ENCODE measurements at regions not wholly inside any gene's neighbourhood (a gene's known extent, or its start where the extent isn't known, plus 50 kb on each side); places are given as distances from the start of the nearest gene placed in this dataset.
"Not testable (repeated sequence)": the region's sequence is repeated elsewhere in the genome, so short reads cannot be mapped to it uniquely, and the experiment has no call there.

DNA sequence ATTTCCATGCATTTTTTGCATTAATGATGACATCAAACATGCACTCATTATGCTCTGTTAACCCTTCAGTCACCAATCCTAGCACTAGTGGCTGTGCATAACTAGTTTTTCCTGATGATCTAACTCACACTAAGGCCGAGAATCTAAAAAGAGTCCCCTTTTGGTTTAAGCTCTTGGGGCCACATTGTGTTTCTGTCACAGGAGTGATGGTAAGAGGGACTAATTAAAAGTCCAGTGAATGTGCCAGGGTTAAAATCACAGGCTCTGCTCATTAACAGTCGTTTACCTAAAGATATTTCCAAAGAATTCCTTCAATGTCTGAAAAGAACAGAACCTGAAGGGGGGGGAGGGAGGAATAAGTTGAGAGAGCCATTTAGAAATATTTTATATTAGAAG lies 359.0 kb upstream of the ANKRD30A start:
- FAIRE-seq (no peak), DNase-seq (ENCODE audit: low spot score) (no peak)

DNA sequence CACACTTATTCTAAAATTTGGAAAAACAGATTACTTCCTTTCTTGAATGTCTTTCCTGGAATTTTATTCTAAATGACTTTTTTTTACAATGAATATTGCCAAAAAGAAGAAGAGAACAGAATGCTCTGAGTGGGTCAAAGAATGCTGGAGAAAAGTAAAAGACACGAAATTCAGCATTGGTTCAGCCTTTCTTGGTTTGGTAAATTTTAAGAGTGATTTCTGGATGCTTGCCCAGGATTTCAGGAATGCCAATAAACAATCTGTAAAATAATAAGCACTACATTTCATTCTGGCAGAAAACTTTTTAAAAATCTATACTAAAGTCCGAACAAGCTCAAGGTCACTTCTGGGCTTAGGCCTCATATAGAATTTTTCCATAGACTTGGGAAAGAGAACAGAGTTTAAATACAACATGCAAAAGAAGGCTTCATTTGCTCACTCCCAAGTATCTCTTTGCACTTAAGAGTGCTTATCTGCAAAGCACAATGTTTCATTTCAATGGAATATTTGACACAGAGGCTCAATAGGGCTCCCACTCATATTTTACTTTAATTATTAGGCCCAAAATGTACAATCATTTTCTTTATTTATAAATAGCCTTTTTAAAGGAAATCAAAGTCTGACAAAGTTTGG lies 359.5 kb upstream of the ANKRD30A start:
- DNase-seq (ENCODE audit: low spot score) (no peak), FAIRE-seq (no peak)

DNA sequence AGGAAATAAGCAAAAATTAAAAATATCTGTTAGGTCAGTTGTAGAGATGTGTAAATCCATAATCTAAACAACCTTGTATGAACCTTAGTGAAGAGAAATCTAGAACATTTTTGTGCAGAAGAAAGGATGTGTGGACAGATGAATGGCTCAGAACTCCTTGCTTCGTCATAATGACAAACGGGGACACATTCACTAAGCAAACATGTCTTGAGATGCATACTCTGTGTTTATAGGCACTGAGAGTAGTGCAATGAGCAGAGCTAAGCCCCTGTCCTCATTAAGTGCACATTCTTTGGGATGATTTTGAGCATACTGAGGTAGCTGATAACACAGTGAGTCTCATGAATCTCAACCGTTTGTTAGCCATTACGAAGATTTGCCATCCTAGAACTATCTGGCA lies 360.6 kb upstream of the ANKRD30A start:
- FAIRE-seq: no peak
- no peak for DNase-seq (ENCODE audit: low spot score)

DNA sequence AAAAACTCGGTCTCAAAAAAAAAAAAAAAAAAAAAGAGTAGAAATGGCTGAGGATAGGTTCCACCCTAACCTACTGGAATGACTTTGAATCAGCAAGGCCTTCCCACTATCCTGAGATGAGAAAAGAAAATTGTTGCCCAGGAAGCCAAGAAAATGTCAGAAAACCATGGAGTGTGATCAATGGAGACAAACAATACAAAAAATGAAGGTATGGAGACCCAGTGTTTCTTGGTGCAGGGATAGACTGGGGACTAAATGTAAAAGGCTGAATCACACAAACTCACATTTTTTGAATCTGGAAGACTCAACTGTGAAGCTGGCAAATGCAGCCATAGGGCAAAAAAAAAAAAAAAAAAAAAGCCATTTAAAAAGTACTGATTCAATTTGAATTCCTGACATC lies 364.3 kb upstream of the ANKRD30A start:
- DNase-seq (ENCODE audit: low spot score): no peak
- no peak for FAIRE-seq

DNA sequence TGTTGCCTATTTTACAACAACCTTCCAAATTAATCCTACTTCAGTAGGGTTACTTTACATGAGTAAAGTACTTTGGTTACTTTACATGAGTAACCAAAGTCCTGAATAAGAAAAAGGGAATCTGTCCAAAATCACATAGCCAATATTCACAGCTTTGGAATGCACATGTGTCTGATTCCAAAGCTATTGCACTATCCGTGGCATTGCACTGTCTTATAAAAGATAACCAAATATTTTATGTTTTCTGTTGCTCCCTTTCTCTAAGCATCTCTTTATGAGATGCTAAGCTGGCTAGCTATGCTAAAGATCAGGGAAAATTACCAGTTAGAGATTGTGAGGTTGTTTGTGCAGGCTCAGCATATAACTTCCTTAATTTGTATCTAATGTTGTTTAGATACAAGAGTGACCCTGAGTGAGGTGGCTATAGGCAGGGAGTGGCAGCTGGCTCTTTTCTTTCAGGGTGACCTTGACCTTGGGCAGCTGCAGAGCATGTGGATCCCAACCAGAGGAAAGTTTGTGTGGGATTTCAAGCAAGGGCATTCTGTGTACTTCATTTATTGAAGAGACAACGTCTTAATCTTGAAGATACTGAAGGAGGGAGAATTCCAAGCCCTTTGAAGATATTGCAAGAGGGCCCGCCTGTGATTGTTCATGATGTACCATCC lies 366.1 kb upstream of the ANKRD30A start:
- DNase-seq (ENCODE audit: low spot score) (no peak), FAIRE-seq (no peak)

DNA sequence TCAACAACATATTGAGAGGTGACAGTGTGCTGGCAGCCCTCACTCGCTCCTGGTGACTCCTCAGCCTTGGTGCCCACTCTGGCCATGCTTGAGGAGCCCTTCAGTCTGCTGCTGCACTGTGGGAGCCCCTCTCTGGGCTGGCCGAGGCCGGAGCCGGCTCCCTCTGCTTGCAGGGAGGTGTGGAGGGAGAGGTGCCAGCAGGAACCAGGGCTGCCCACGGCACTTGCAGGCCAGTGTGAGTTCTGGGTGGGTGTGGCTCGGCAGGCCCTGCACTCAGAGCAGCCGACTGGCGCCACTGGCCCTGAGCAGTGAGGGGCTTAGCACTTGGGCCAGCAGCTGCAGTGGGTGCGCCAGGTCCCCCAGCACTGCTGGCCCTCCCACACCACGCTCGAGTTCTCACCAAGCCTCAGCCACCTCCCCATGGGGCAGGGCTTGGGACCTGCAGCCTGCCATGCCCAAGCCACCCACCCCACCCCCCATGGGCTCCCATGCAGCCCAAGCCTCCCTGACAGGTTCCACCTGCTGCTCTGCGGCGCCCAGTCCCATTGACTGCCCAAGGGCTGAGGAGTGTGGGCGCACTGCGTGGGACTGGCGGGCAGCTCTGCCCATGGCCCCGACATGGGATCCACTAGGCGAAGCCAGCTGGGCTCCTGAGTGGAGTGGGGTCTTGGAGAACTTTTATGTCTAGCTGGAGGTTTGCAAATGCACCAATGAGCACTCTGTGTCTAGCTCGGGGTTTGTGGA lies 377.1 kb upstream of the ANKRD30A start:
- no peak for FAIRE-seq

DNA sequence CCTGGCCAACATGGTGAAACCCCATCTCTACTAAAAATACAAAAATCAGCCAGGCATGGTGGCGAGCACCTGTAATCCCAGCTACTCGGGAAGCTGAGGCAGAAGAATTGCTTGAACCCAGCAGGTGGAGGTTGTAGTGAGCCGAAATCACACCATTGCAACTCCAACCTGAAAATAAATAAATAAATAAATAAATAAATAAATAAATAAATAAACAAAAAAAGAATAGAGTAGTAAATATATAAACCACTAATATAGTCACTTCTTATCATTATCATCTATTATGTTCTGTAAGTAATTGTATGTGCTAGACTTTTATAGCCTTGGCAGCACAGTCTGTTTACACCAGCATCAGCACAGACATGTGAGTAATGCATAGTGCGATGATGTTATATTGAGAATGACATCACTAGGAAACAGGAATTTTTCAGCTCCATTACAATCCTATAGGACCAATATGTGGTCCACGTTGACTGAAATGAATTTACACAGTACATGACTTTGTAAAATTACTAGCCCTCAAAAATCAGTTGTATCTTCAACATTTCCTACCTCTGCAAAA lies 385.4 kb upstream of the ANKRD30A start:
- DNase-seq (ENCODE audit: low spot score): no peak
- FAIRE-seq: no peak

More for the DNA sequence above, 377.1 kb upstream of the ANKRD30A start:
- DNase-seq (ENCODE audit: low spot score): no peak

DNA sequence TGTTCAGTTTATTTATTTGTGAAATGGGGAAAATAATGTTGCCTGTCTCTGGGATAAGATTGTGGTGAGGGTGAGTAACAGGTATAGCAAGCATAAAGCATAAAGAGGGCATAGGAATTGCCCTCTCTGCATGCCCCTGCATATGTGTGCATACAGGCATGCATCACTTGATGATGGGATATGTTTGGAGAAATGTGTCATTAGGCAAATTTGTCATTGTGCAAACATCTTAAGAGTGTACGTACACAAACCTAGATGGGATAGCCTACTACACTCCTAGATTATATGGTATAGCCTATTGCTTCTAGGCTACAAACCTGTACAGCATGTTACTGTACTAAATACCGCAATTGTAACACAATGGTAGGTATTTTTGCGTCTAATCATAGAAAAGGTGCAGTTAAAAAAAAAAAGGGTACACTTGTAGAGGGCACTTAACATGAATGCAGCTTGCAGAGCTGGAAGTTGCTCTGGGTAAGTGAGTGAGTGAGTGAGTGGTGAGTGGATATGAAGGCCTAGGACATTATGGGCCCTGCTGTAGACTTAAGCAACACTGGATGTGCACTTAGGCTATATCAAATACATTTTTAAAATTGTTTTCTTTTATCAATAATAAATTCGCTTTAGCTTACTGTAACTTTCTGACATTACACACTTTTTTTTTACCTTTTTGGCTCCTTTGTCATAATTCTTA lies 386.5 kb upstream of the ANKRD30A start:
- no peak for FAIRE-seq
- no peak for DNase-seq (ENCODE audit: low spot score)

DNA sequence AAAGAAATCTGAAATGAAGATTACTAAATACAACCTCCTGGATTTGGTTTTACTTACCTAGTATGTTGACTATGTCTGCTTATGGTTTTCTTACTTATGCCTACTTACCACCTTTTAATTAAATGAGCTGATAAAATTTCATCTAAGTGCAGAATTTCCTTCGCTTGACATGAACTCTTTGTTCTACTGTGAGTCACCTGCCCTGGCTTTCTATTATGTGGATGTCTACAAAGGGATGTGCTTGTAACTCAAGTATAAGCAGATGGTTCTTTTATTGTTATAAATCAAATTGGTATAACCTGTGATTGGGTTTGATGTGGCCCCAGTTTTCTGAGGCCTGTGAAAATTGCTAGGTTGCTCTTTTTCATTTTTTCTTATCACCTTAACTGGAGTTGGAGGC lies 389.1 kb upstream of the ANKRD30A start:
- FAIRE-seq (no peak), DNase-seq (ENCODE audit: low spot score) (no peak)

DNA sequence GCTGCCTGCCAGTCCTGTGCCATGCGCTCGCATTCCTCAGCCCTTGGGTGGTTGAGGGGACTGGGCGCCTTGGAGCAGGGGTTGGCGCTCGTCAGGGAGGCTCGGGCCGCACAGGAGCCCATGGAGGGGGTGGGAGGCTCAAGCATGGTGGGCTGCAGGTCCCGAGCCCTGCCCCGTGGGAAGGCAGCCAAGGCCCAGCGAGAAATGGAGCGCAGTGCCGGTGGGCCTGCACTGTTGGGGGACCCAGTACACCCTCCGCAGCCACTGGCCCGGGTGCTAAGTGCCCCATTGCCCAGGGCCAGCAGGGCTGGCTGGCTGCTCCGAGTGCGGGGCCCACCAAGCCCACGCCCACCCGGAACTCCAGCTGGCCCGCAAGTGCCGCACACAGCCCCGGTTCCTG lies 390.8 kb upstream of the ANKRD30A start:
- DNase-seq (ENCODE audit: low spot score); FAIRE-seq: not testable (repeated sequence)

DNA sequence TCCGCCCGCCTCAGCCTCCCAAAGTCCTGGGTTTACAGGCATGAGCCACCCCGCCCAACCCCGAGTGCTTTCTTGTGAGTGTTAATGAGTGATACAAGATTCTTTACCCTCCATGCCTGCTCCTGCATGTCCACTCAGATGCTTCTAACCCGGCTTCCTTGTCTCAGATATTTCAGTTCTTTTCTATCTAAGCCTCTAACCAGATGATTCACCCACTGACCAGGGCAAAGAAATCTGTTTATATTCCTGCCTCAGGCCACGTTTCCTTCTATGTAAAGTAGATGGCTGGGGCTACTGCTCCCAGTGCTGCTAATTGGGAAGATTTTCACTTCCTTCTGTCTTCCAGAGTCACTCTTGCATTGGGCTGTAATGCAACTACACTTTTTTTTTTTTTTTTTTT lies 395.1 kb upstream of the ANKRD30A start:
- DNase-seq (ENCODE audit: low spot score): no peak
- FAIRE-seq: no peak

DNA sequence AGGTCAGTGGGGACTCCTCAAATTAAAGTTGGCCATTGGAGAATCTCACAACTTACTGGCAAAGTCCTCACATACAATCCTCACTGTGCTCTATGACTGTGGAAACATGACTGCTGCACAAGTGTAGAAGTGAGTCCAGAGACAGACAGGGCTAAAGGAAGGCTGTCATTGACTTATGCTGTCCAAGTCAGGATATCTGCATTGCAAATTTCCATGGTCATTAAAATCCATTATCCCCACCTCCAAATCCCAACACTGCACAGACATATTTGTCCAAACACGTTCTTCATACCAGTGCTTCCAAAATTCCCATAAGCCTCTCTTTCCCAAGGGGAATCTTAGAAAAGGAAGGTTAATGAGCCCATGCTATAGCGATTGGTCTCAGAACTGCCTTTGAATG lies 396.8 kb upstream of the ANKRD30A start:
- no peak for DNase-seq (ENCODE audit: low spot score)
- no peak for FAIRE-seq

DNA sequence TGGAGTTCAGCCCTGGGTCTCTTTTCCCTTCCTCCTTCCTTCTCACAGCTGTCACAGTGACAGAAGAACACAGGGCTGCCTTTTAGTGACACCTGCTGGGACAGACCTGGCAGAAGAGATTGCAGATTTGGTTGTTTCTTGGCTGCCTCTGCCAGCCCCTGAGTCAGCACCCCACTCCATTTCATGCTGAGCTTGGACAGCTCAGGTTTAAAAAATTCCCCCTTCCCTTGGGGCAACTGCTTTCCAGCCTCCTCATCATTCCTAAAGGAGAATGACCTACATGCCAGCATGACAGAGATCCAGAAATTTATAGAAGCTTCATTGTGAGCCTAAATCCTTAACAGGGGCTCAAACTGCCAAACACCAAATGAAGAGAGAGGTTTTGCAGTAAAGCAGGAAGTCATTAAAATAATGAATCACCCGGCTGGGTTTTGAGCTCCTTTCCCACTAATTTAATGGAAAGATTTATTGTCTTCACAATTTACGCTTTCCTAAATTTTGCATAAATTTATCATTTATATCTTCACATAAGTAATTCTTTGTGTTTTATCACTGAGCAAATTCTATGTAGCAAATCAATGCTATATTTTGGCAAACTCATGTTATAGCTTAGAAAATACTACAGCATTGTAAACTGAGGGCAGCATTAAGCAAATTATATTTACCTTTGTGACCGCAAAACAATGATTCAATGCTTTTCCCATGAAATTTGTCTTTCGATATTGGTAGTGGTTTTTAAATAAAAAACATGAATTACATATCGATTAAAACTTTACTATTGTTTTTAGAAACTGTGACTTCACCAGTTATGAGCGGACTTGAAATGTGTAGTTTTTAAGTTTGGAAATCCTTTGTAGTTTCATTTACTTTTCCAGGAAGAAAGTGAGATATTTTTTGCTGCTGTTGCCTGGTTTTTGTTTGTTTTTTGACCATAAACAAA lies 399.5 kb upstream of the ANKRD30A start:
- FAIRE-seq: peak; percentile 37
- DNase-seq (ENCODE audit: low spot score): peak; percentile 53

DNA sequence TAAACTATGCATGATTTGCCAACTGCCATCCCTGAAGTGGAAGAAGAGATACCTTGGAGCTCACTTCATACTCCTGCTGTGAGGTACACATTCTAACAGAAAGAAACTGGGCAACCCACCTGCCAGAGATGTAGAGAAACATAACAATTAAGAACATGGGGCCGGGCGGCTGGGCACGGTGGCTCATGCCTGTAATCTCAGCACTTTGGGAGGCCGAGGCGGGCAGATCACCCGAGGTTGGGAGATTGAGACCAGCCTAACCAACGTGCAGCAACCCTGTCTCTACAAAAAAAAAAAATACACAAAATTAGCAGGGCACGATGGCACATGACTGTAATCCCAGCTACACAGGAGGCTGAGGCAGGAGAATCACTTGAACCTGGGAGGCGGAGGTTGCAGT lies 402.6 kb upstream of the ANKRD30A start:
- no peak for FAIRE-seq

DNA sequence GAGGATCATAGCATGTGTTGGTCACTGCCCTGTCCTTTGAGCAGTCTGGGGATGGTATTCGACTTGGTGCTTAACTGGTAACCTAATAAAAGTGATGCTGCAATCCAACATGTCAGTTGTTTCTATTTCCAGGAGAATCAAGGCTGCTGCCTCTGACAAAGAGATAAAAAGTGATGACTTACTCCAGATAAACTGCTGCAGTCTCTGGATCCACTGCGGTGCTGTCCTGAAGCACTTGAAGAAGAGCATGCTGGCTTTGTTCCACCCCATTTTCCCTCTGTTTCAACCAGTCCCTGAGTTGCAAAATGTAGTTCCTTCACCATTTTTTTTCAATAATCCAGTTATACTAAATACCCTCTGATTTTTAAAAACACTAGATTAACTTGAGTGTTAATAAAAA lies 403.5 kb upstream of the ANKRD30A start:
- FAIRE-seq (no peak), DNase-seq (ENCODE audit: low spot score) (no peak)

More for the DNA sequence above, 402.6 kb upstream of the ANKRD30A start:
- DNase-seq (ENCODE audit: low spot score): no peak

DNA sequence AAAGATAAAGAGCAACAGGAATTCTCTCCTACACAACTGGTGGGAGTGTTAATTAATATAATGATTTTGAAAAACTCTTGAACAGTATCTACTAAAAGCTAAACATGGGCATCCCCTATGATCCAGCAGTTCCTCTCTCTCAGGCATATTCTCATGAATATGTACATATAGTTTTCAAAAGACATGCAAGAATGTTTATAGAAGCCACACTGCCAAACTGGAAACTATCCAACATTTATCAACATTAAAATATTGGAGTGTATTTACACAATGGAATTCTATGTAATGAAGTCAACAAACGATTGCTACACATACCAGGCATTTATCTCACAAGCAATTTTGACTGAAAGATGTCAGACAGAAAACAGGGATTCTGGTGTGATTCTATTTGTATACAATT lies 404.5 kb upstream of the ANKRD30A start:
- FAIRE-seq (no peak), DNase-seq (ENCODE audit: low spot score) (no peak)

DNA sequence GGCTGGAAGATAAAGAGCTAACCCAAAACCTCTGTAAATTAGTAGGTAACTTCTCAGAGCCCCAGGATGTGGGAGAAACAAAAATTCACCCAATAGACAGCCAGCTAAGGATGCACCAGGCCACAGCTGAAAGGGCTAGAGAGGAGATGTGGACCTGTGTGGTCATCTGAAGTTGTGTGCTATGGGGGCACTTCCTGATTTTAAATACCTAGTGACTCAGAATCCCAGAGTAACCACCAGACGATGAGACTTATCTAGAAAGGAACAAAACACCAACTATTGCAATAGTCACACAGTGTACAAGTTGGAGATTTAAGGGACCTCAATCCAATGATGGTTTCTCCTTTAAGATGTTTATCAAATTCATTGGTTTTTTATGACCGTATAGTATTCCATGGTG lies 408.3 kb upstream of the ANKRD30A start:
- FAIRE-seq: no peak
- DNase-seq (ENCODE audit: low spot score): peak; percentile 1

DNA sequence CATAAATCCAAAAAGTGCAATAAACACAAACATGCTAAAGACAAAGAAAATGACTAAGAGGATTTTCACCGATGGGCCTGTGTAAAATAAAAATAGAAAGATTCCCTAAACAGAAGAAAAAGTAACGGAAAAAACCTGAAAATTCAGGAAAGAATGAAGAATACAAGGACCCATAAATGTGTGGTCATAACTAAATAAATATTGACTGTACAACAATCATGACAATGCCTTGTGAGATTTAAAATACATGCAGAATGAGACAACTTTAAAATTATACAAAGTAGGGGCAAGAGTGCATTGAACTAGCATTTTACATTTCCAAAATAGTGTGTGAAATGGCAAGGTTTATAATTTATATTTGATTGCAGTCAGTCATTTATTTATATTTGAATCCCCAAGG lies 409.1 kb upstream of the ANKRD30A start:
- DNase-seq (ENCODE audit: low spot score) (peak; percentile 2), FAIRE-seq (no peak)

DNA sequence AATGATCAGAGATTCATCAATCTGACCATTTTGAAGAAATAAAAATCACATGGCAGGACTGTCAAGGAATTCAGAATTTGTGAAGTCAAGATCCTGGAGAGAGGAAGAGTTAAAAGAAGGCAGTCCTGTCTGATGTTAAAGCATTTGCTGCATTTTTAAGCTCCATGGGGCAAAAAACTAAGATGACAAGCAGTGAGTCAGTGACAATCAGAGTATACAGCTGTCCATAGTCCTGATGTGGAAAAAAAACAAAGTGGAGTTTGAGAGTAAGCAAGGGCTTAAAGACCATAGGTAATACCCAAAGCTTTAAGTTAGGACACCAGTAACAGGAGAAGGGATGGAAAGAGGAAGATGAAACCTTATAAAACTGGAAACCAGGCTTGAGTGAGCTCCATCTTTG lies 412.7 kb upstream of the ANKRD30A start:
- FAIRE-seq (no peak), DNase-seq (ENCODE audit: low spot score) (no peak)

DNA sequence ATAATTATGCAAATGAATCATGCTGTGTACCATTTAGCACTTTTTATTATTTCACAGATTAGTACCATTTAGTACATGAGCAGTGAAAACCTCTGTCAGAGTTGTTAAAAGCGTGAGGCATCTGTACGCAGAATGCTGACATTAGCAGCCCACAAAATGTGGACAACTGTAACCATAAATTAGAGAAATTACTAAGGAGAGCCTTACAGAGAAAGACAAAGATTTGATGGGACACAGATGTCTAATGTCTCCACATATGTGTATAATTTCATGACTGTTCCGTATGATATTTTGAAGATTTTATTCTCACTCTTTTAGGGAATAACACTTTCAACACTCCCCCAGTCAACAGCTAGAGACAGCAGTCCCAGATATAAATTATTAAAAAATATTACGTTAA lies 414.0 kb upstream of the ANKRD30A start:
- no peak for DNase-seq (ENCODE audit: low spot score)
- FAIRE-seq: no peak

DNA sequence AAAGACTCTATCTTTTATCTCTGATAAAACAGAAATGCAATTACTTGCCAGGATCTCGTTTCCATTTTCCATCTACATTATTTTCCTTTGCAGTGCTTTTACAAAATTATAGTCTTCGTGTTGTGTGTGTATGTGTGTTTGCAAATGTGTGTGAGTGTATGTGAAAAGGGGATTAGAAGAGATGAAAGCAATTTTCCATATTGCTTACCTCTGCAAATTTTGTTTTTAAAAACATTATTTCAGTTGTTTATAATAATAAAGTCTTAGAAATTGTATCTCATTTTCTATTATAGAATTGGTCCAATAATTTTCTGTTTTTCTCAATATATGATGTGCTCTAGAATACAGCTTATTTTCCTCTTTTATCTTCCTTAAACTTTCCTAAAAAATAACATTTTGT lies 421.3 kb upstream of the ANKRD30A start:
- DNase-seq (ENCODE audit: low spot score): no peak
- no peak for FAIRE-seq
